GM12864 (cell line): ENCODE measurements at regions not wholly inside any gene's neighbourhood (a gene's known extent, or its start where the extent isn't known, plus 50 kb on each side); places are given as distances from the start of the nearest gene placed in this dataset.

ENCODE experiments used
- DNase-seq: peaks from one replicate; pipeline ENCODE4 v3.0.0-alpha.2; 2011; ENCODE audit warnings: low read depth
- H3K4me3 ChIP-seq: 2 replicates; pipeline ENCODE4 v1.5.1; 2011; ENCODE audit warnings: mild to moderate bottlenecking, low read depth, low read length, control low read depth
- CTCF ChIP-seq: IDR thresholded peaks from 2 replicates; pipeline ENCODE4 v1.5.1; 2011; ENCODE audit warnings: low read depth, mild to moderate bottlenecking, moderate library complexity, low read length, control low read depth, inconsistent platforms; ENCODE audit errors: missing control alignments

- no peak for DNase-seq
- no peak for TF ChIP-seq CTCF
- H3K4me3 ChIP-seq = no peak overlapping the region
These were observed 212.9 kb downstream of the ACTL7B start for GRCh38 chr9:108642871-108643270.

GRCh38 chr9:108640230-108640629, 215.6 kb downstream of the ACTL7B start:
- no peak overlapping the region for H3K4me3 ChIP-seq
- DNase-seq = no peak
- no peak for TF ChIP-seq CTCF

GRCh38 chr9:108639696-108640095, 216.1 kb downstream of the ACTL7B start:
- no peak overlapping the region for H3K4me3 ChIP-seq
- TF ChIP-seq CTCF = no peak
- no peak for DNase-seq

GRCh38 chr9:108639091-108639490, 216.7 kb downstream of the ACTL7B start:
- DNase-seq = no peak
- no peak for TF ChIP-seq CTCF
- H3K4me3 ChIP-seq = no peak overlapping the region

- no peak overlapping the region for H3K4me3 ChIP-seq
- TF ChIP-seq CTCF = no peak
- no peak for DNase-seq
These were observed 218.4 kb downstream of the ACTL7B start for GRCh38 chr9:108637340-108637739.

- DNase-seq = no peak
- no peak for TF ChIP-seq CTCF
- H3K4me3 ChIP-seq = no peak overlapping the region
These were observed 219.8 kb downstream of the ACTL7B start for GRCh38 chr9:108636013-108636412.

GRCh38 chr9:108634672-108635462, 220.9 kb downstream of the ACTL7B start:
- no peak overlapping the region for H3K4me3 ChIP-seq
- no peak for TF ChIP-seq CTCF
- no peak for DNase-seq
